DOHH2 (cell line): ENCODE measurements at regions not wholly inside any gene's neighbourhood (a gene's known extent, or its start where the extent isn't known, plus 50 kb on each side); places are given as distances from the start of the nearest gene placed in this dataset.

Source experiments
- EZH2phosphoT487 ChIP-seq: fragments of 200-600 bp; sonication (generic); IDR thresholded peaks from 2 replicates; pipeline ENCODE4 v1.6.1; 2017; ENCODE audit warnings: borderline replicate concordance, mild to moderate bottlenecking, antibody characterized with exemption, low read length, moderate library complexity, mixed read lengths
- TF ChIP-seq, protein P1 (sequence below): fragments of 200-600 bp; sonication (generic); IDR thresholded peaks from one replicate; pipeline ENCODE4 v1.5.1; 2014; ENCODE audit warnings: antibody characterized with exemption, mild to moderate bottlenecking, low read depth, low read length; ENCODE audit not compliant: poor library complexity, severe bottlenecking

DNA sequence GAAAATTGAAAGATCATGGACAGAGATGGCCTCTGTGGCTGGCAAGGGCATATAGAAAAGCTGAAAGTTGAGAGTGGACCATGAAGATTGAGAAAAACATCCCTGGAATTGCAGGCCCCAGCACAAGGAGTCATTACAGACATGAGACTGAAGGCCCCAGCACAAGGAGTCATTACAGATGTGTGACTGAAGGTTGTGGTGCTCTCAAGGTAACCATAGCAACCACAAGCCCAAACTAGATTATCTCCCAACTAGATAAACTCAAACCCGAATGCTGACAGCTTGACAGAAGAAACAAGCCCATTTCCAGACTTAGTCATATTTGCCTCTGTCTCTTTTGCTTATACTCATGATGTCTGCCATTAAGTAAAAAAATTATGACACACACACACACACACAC is 1252.1 kb upstream of the ADGRL4 start:
- TF ChIP-seq, protein P1, sequence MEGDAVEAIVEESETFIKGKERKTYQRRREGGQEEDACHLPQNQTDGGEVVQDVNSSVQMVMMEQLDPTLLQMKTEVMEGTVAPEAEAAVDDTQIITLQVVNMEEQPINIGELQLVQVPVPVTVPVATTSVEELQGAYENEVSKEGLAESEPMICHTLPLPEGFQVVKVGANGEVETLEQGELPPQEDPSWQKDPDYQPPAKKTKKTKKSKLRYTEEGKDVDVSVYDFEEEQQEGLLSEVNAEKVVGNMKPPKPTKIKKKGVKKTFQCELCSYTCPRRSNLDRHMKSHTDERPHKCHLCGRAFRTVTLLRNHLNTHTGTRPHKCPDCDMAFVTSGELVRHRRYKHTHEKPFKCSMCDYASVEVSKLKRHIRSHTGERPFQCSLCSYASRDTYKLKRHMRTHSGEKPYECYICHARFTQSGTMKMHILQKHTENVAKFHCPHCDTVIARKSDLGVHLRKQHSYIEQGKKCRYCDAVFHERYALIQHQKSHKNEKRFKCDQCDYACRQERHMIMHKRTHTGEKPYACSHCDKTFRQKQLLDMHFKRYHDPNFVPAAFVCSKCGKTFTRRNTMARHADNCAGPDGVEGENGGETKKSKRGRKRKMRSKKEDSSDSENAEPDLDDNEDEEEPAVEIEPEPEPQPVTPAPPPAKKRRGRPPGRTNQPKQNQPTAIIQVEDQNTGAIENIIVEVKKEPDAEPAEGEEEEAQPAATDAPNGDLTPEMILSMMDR = no peak
- TF ChIP-seq EZH2phosphoT487 = no peak
